Testis (tissue), 2 donors: ENCODE measurements at regions not wholly inside any gene's neighbourhood (a gene's known extent, or its start where the extent isn't known, plus 50 kb on each side); places are given as distances from the start of the nearest gene placed in this dataset.

Source experiments
- POLR2A ChIP-seq: fragments of 450-650 bp; IDR thresholded peaks from one replicate; pipeline ENCODE4 v1.6.1; 2017; ENCODE audit warnings: antibody characterized with exemption, mild to moderate bottlenecking, moderate library complexity
- TF ChIP-seq, protein P1 (sequence below), 3 experiments: fragments of 450-650 bp in 2 of 3; fragments of 200-600 bp in 1 of 3; sonication (generic) in 1 of 3; IDR thresholded peaks; one replicate each; pipeline ENCODE4 v1.5.1; 2016 to 2019; ENCODE audit warnings: antibody characterized with exemption in 3 of 3, mild to moderate bottlenecking in 2 of 3, moderate library complexity in 1 of 3

DNA sequence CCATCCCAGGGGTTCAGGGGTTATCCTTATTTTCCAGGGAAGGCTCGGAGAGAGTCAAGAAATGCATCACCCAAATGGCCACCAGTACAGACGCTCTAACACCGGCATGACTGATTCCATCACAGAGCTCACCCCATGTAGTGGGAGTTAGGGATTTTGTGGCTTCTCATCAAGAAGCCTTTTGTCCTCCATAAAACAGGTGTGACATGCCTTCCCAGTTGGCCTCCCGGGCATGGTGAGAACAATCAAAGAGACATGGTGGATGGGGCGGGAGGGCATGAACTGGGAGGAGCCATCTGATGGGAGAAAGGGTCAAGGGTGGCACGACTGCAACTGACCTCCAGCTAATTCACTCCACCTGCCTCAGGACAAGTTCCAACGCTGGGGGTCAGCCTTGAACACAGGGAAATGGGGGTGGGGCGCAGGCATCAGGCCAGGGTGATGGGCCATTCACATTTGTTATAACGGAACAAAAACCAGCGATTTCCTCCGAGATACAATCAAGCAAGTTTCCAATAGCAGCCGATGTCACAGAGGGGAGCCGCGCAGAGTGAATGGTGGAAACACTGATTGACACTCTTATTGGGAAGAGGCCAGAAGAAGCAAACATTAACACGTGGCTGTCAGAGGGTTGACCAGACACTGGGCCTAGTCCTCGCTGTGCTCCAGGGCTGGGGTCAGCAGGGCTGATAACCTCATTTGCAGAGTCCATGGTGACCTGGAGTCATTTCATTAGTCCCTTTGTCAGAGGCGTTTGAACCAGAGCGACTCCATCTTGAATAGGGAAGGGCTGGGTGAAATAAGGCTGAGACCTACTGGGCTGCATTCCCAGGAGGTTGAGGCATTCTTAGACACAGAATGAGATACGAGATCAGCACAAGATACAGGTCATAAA, 80.5 kb upstream of the HPCAL1 start:
- no peak for TF ChIP-seq POLR2A
- TF ChIP-seq, protein P1, sequence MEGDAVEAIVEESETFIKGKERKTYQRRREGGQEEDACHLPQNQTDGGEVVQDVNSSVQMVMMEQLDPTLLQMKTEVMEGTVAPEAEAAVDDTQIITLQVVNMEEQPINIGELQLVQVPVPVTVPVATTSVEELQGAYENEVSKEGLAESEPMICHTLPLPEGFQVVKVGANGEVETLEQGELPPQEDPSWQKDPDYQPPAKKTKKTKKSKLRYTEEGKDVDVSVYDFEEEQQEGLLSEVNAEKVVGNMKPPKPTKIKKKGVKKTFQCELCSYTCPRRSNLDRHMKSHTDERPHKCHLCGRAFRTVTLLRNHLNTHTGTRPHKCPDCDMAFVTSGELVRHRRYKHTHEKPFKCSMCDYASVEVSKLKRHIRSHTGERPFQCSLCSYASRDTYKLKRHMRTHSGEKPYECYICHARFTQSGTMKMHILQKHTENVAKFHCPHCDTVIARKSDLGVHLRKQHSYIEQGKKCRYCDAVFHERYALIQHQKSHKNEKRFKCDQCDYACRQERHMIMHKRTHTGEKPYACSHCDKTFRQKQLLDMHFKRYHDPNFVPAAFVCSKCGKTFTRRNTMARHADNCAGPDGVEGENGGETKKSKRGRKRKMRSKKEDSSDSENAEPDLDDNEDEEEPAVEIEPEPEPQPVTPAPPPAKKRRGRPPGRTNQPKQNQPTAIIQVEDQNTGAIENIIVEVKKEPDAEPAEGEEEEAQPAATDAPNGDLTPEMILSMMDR (IDR thresholded peaks at IDR 0.05) = no peak
